ENCODE measurements at regions not wholly inside any gene's neighbourhood (a gene's known extent, or its start where the extent isn't known, plus 50 kb on each side); places are given as distances from the start of the nearest gene placed in this dataset.

DNA sequence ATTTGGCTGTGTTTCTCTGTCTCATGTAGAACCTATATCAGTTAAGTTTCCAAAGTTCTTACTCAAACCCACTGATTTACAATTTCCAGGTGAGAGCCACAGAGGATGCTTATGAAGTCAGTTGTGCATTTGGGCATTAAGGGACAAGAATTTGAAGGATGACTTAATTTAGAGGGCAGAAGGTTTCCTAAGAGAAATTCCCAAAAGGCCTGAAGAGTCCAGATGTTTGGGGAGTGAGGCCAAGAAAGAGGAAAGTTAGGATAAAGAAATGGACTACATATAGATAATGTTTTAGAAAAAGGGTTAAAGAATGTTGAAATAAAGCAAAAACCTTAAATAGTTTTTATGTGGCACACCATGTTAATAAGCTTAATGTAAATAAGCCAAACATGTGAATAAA lies 338.7 kb upstream of the GRM7 start:
- Histone ChIP-seq H3K36me3 (ENCODE audit: insufficient read depth, low read length) (no peaks in the 10 kb centered on the region), H3K9me3 (ENCODE audit: low read length) (no peaks in the 10 kb centered on the region), H4K20me1 (ENCODE audit: insufficient read depth) (no peaks in the 10 kb centered on the region), H3K4me2 (ENCODE audit: low read length) (no peak overlapping the region), H3K9ac (ENCODE audit: low read length) (no peak overlapping the region), H3K27ac (ENCODE audit: low read length) (no peak overlapping the region), H3K9me2 (ENCODE audit: insufficient read depth, low read length) (no peaks in the 10 kb centered on the region), H2AFZ (ENCODE audit: low read depth, low read length) (no peak overlapping the region), H3F3A (ENCODE audit: insufficient read depth, low read length, poor library complexity, severe bottlenecking) (no peaks in the 10 kb centered on the region), H3K79me2 (replicated peaks; ENCODE audit: insufficient read depth, low read length) (no peaks in the 10 kb centered on the region), H3K27me3 (ENCODE audit: insufficient read depth, low read depth, low read length) (no peaks in the 10 kb centered on the region), H3K4me3 (ENCODE audit: low read length) (no peak overlapping the region)
- TF ChIP-seq SMC3 (conservative IDR thresholded peaks at IDR 0.05; ENCODE audit: poor library complexity) = no peak
- TF ChIP-seq, protein P1, sequence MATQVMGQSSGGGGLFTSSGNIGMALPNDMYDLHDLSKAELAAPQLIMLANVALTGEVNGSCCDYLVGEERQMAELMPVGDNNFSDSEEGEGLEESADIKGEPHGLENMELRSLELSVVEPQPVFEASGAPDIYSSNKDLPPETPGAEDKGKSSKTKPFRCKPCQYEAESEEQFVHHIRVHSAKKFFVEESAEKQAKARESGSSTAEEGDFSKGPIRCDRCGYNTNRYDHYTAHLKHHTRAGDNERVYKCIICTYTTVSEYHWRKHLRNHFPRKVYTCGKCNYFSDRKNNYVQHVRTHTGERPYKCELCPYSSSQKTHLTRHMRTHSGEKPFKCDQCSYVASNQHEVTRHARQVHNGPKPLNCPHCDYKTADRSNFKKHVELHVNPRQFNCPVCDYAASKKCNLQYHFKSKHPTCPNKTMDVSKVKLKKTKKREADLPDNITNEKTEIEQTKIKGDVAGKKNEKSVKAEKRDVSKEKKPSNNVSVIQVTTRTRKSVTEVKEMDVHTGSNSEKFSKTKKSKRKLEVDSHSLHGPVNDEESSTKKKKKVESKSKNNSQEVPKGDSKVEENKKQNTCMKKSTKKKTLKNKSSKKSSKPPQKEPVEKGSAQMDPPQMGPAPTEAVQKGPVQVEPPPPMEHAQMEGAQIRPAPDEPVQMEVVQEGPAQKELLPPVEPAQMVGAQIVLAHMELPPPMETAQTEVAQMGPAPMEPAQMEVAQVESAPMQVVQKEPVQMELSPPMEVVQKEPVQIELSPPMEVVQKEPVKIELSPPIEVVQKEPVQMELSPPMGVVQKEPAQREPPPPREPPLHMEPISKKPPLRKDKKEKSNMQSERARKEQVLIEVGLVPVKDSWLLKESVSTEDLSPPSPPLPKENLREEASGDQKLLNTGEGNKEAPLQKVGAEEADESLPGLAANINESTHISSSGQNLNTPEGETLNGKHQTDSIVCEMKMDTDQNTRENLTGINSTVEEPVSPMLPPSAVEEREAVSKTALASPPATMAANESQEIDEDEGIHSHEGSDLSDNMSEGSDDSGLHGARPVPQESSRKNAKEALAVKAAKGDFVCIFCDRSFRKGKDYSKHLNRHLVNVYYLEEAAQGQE (IDR thresholded peaks at IDR 0.05; ENCODE audit: borderline replicate concordance) = no peak

DNA sequence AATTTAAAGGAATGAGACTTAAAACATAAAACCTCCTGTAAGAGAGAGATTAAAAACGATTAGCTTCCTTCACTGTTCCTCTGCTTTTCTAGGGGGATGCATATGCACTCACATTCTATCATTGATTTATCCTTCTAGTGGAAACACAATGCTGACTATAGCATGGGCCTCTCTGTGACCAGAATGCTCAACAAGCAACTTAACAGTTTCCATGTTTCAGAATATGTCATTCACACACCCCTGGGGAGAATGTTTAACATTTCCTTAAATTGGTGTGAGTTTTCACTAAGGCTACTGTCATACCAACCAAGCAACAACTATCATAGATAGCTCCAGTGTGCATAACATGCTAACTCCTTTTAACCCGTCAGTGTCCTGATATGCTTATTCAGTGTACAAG lies 337.9 kb upstream of the GRM7 start:
- no peak overlapping the region for H3K4me2 ChIP-seq (ENCODE audit: low read length)
- no peaks in the 10 kb centered on the region for H4K20me1 ChIP-seq (ENCODE audit: insufficient read depth)
- H3K27me3 ChIP-seq (ENCODE audit: insufficient read depth, low read depth, low read length) = no peaks in the 10 kb centered on the region
- no peaks in the 10 kb centered on the region for H3K9me3 ChIP-seq (ENCODE audit: low read length)
- no peak overlapping the region for H3K4me3 ChIP-seq (ENCODE audit: low read length)
- no peak overlapping the region for H3K9ac ChIP-seq (ENCODE audit: low read length)
- no peaks in the 10 kb centered on the region for H3K79me2 ChIP-seq (replicated peaks; ENCODE audit: insufficient read depth, low read length)
- no peaks in the 10 kb centered on the region for H3K36me3 ChIP-seq (ENCODE audit: insufficient read depth, low read length)
- TF ChIP-seq EP300 (conservative IDR thresholded peaks at IDR 0.05; ENCODE audit: poor library complexity, severe bottlenecking) = no peak
- TF ChIP-seq SMC3 (conservative IDR thresholded peaks at IDR 0.05; ENCODE audit: poor library complexity) = no peak
- H3K9me2 ChIP-seq (ENCODE audit: insufficient read depth, low read length) = no peaks in the 10 kb centered on the region
- H3F3A ChIP-seq (ENCODE audit: insufficient read depth, low read length, poor library complexity, severe bottlenecking) = no peaks in the 10 kb centered on the region
- no peak overlapping the region for H2AFZ ChIP-seq (ENCODE audit: low read depth, low read length)
- H3K27ac ChIP-seq (ENCODE audit: low read length) = no peak overlapping the region

DNA sequence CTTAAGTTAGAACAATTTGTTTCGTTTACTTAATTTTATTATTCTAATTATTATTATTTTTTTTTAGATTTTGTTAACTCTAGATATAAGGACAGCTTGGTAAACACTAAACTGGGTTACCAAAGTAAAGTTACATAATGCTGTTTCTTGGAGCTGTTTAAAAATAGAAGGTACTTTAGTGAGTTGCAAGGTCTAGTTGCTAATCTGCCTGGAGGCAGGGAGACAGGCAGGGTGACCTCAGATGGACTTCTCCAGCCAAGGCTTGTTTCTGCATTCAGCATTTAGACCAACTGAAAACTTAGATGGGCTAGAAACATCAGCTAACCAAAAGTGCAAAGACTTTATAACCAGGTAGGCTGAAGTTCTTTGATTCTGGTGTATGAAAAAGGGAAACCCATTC lies 336.4 kb upstream of the GRM7 start:
- no peaks in the 10 kb centered on the region for H3K27me3 ChIP-seq (ENCODE audit: insufficient read depth, low read depth, low read length)
- no peak overlapping the region for H3K4me3 ChIP-seq (ENCODE audit: low read length)
- no peaks in the 10 kb centered on the region for H3F3A ChIP-seq (ENCODE audit: insufficient read depth, low read length, poor library complexity, severe bottlenecking)
- TF ChIP-seq EZH2 (IDR thresholded peaks at IDR 0.05; ENCODE audit: borderline replicate concordance, insufficient read depth, low read length, poor library complexity, severe bottlenecking) (no peak), POLR2AphosphoS5 (IDR thresholded peaks at IDR 0.05) (no peak), CTCF (IDR thresholded peaks at IDR 0.05; ENCODE audit: poor library complexity, severe bottlenecking) (no peak), EP300 (conservative IDR thresholded peaks at IDR 0.05; ENCODE audit: poor library complexity, severe bottlenecking) (no peak), TAF1 (IDR thresholded peaks at IDR 0.05; ENCODE audit: low read depth) (no peak), SMC3 (conservative IDR thresholded peaks at IDR 0.05; ENCODE audit: poor library complexity) (no peak), MXI1 (conservative IDR thresholded peaks at IDR 0.05; ENCODE audit: poor library complexity, severe bottlenecking) (no peak)
- TF ChIP-seq, protein P1 (IDR thresholded peaks at IDR 0.05; ENCODE audit: borderline replicate concordance) = no peak
- no peaks in the 10 kb centered on the region for H3K79me2 ChIP-seq (replicated peaks; ENCODE audit: insufficient read depth, low read length)
- no peak overlapping the region for H3K27ac ChIP-seq (ENCODE audit: low read length)
- no peak overlapping the region for H2AFZ ChIP-seq (ENCODE audit: low read depth, low read length)
- H3K4me2 ChIP-seq (ENCODE audit: low read length) = no peak overlapping the region
- H3K9me3 ChIP-seq (ENCODE audit: low read length) = no peaks in the 10 kb centered on the region
- no peaks in the 10 kb centered on the region for H3K36me3 ChIP-seq (ENCODE audit: insufficient read depth, low read length)
- H4K20me1 ChIP-seq (ENCODE audit: insufficient read depth) = no peaks in the 10 kb centered on the region
- H3K9ac ChIP-seq (ENCODE audit: low read length) = no peak overlapping the region
- no peaks in the 10 kb centered on the region for H3K9me2 ChIP-seq (ENCODE audit: insufficient read depth, low read length)
